ENCODE measurements at regions not wholly inside any gene's neighbourhood (a gene's known extent, or its start where the extent isn't known, plus 50 kb on each side); places are given as distances from the start of the nearest gene placed in this dataset.

DNA sequence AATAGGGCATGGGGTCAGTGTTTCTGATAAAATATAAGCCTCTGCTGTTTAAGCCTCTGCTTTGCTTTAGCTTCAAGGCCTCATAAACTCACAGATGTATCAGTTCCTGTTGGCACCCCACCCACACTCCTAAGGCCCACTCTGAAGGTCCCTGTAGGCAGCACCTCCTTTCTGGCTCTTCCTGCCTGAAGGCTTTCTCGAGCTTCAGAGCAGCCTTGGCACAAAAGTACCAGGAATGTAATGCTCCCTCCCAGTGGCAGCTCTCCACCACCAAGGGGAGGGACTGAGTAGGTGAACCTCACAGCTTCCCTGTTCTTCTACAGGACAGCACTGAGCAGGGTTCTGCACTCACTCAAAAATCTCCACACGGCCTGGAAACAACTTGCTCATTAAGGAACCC lies 102.2 kb downstream of the ABHD5 start:
- CTCF ChIA-PET: interaction anchor here (1.4 kb wide), 1 partner anchor 24 kb away, joined by 4 read pairs; no protein-coding TSS in a partner anchor
- Mint-ChIP-seq H3K4me3 (no peak overlapping the region), H3K27me3 (peaks cover 42% of the 10 kb centered on the region), H3K4me1 (no peaks in the 10 kb centered on the region), H3K27ac (no peak overlapping the region), H3K9me3 (ENCODE audit: insufficient read depth) (no peaks in the 10 kb centered on the region)
- Histone ChIP-seq H3K4me2 (replicated peaks; ENCODE audit: low read depth, low read length, poor library complexity, severe bottlenecking) (no peak overlapping the region), H3K4me1 (ENCODE audit: control insufficient read depth in 2 of 2, insufficient read depth in 2 of 2, low read length in 2 of 2) (no peaks in the 10 kb centered on the region), H3K27me3 (replicated peaks in 1 of 4; ENCODE audit: control extremely low read depth in 1 of 4, control insufficient read depth in 3 of 4, insufficient read depth in 4 of 4, low read length in 3 of 4) (peaks cover 0 to 4% (median 0%) of the 10 kb centered on the region in 4 experiments), H2AFZ (ENCODE audit: insufficient read depth, low read depth, low read length, poor library complexity, severe bottlenecking) (no peak overlapping the region), H3K27ac (ENCODE audit: low read length in 2 of 2) (no peak overlapping the region), H4K20me1 (ENCODE audit: control insufficient read depth, insufficient read depth, low read length, poor library complexity, severe bottlenecking) (no peaks in the 10 kb centered on the region), H3K9ac (ENCODE audit: low read length) (no peak overlapping the region), H3K9me3 (ENCODE audit: control extremely low read depth in 1 of 3, control insufficient read depth in 2 of 3, insufficient read depth in 1 of 3, low read length in 2 of 3) (peaks cover 0 to 3% (median 0%) of the 10 kb centered on the region in 3 donors), H3K36me3 (replicated peaks in 1 of 2; ENCODE audit: control extremely low read depth in 1 of 2, control insufficient read depth in 1 of 2, extremely low read depth in 1 of 2, insufficient read depth in 2 of 2, low read length in 1 of 2) (no peaks in the 10 kb centered on the region), H3K79me2 (ENCODE audit: control insufficient read depth, insufficient read depth, low read length) (no peaks in the 10 kb centered on the region), H3K4me3 (ENCODE audit: control extremely low read depth in 1 of 5, extremely low read depth in 1 of 5, insufficient read depth in 1 of 5, low read depth in 2 of 5, low read length in 4 of 5) (no peak overlapping the region)
- 14% methylated on average over 1 of the region's 2 CpGs for WGBS (ENCODE audit: insufficient coverage)
- POLR2A ChIA-PET: no interaction called here
- no peak for TF ChIP-seq EZH2 (IDR thresholded peaks at IDR 0.05; ENCODE audit: borderline replicate concordance, insufficient read depth, low read depth, low read length, poor library complexity, severe bottlenecking)
- TF ChIP-seq, protein P1, sequence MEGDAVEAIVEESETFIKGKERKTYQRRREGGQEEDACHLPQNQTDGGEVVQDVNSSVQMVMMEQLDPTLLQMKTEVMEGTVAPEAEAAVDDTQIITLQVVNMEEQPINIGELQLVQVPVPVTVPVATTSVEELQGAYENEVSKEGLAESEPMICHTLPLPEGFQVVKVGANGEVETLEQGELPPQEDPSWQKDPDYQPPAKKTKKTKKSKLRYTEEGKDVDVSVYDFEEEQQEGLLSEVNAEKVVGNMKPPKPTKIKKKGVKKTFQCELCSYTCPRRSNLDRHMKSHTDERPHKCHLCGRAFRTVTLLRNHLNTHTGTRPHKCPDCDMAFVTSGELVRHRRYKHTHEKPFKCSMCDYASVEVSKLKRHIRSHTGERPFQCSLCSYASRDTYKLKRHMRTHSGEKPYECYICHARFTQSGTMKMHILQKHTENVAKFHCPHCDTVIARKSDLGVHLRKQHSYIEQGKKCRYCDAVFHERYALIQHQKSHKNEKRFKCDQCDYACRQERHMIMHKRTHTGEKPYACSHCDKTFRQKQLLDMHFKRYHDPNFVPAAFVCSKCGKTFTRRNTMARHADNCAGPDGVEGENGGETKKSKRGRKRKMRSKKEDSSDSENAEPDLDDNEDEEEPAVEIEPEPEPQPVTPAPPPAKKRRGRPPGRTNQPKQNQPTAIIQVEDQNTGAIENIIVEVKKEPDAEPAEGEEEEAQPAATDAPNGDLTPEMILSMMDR (IDR thresholded peaks at IDR 0.05): no peak
- intact Hi-C loops (cut with micrococcal nuclease): no loop called here
- no peak for ATAC-seq (ENCODE audit: low read depth)
- DNase-seq: no peak

DNA sequence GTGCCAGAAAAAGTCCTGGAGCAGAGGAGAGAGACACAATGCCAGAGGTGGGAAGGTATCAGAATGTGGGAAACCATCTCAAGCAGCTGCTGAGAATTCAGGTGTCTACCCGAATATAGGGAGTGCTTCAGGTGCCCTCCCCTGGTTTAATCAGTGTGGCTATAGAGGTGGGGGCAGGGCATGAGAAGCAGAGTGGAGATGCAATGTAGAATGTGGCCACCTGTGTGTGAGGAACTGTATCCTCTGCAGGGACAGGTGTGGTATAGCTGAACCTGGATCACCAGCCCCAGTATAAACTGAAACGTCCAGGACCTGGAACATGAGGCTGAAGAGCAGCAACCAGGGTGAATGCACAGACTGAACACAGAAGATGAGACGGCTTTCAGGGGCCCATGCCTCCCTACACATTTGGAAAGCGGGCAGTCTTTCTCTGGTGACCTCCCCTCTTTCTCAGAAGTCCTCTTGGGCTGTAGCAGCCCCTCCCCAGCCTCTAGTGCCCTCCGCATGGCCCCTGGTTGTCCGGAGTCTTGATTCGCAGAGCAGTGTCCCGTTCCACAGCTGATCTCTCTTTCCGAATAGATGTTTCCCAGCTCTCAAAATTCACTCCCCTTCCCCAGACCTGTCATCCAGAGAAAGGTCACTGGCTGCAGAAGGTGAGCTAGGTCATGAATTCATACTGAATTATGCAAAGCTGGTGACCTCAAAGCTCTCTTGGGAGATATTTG lies 103.1 kb downstream of the ABHD5 start:
- no peak overlapping the region for H3K4me3 ChIP-seq (ENCODE audit: control extremely low read depth in 1 of 5, extremely low read depth in 1 of 5, insufficient read depth in 1 of 5, low read depth in 2 of 5, low read length in 4 of 5)
- no peak overlapping the region for H3K9ac ChIP-seq (ENCODE audit: low read length)
- H3K79me2 ChIP-seq (ENCODE audit: control insufficient read depth, insufficient read depth, low read length): no peaks in the 10 kb centered on the region
- no peaks in the 10 kb centered on the region for H4K20me1 ChIP-seq (ENCODE audit: control insufficient read depth, insufficient read depth, low read length, poor library complexity, severe bottlenecking)
- H3K9me3 ChIP-seq (ENCODE audit: control extremely low read depth in 1 of 3, control insufficient read depth in 2 of 3, insufficient read depth in 1 of 3, low read length in 2 of 3): peaks cover 0 to 4% (median 0%) of the 10 kb centered on the region in 3 donors
- no peaks in the 10 kb centered on the region for H3K36me3 ChIP-seq (replicated peaks in 1 of 2; ENCODE audit: control extremely low read depth in 1 of 2, control insufficient read depth in 1 of 2, extremely low read depth in 1 of 2, insufficient read depth in 2 of 2, low read length in 1 of 2)
- CTCF ChIA-PET: interaction anchor here (0.6 to 1.4 kb wide), 2 partner anchors 25 to 211 kb away, joined by 4 read pairs; no protein-coding TSS in a partner anchor
- no peak overlapping the region for H3K4me3 Mint-ChIP-seq
- H3K27me3 ChIP-seq (replicated peaks in 1 of 4; ENCODE audit: control extremely low read depth in 1 of 4, control insufficient read depth in 3 of 4, insufficient read depth in 4 of 4, low read length in 3 of 4): peaks cover 0 to 5% (median 0%) of the 10 kb centered on the region in 4 experiments
- WGBS (ENCODE audit: insufficient coverage): 89% methylated on average over 8 of the region's 9 CpGs
- H3K4me1 ChIP-seq (ENCODE audit: control insufficient read depth in 2 of 2, insufficient read depth in 2 of 2, low read length in 2 of 2): no peaks in the 10 kb centered on the region
- H3K27ac Mint-ChIP-seq: no peak overlapping the region
- H3K27me3 Mint-ChIP-seq: peaks cover 39% of the 10 kb centered on the region
- no peak for DNase-seq
- POLR2A ChIA-PET: no interaction called here
- TF ChIP-seq, protein P1 (IDR thresholded peaks at IDR 0.05): no peak
- TF ChIP-seq EZH2 (IDR thresholded peaks at IDR 0.05; ENCODE audit: borderline replicate concordance, insufficient read depth, low read depth, low read length, poor library complexity, severe bottlenecking): no peak
- H3K4me1 Mint-ChIP-seq: no peaks in the 10 kb centered on the region
- no peak overlapping the region for H3K27ac ChIP-seq (ENCODE audit: low read length in 2 of 2)
- intact Hi-C loops (cut with micrococcal nuclease): no loop called here
- H3K4me2 ChIP-seq (replicated peaks; ENCODE audit: low read depth, low read length, poor library complexity, severe bottlenecking): no peak overlapping the region
- ATAC-seq (ENCODE audit: low read depth): no peak
- no peaks in the 10 kb centered on the region for H3K9me3 Mint-ChIP-seq (ENCODE audit: insufficient read depth)
- no peak overlapping the region for H2AFZ ChIP-seq (ENCODE audit: insufficient read depth, low read depth, low read length, poor library complexity, severe bottlenecking)
